GM18873 (cell line): ENCODE measurements at regions not wholly inside any gene's neighbourhood (a gene's known extent, or its start where the extent isn't known, plus 50 kb on each side); places are given as distances from the start of the nearest gene placed in this dataset.
"Not testable (repeated sequence)": the region's sequence is repeated elsewhere in the genome, so short reads cannot be mapped to it uniquely, and the experiment has no call there.

Source experiments
- ATAC-seq: cut with Tn5 transposase; IDR thresholded peaks from one replicate; pipeline ENCODE4 v1.9.1; 2021; ENCODE audit warnings: mild to moderate bottlenecking, moderate library complexity, moderate number of reproducible peaks; ENCODE audit not compliant: unreplicated experiment, low FRiP score

DNA sequence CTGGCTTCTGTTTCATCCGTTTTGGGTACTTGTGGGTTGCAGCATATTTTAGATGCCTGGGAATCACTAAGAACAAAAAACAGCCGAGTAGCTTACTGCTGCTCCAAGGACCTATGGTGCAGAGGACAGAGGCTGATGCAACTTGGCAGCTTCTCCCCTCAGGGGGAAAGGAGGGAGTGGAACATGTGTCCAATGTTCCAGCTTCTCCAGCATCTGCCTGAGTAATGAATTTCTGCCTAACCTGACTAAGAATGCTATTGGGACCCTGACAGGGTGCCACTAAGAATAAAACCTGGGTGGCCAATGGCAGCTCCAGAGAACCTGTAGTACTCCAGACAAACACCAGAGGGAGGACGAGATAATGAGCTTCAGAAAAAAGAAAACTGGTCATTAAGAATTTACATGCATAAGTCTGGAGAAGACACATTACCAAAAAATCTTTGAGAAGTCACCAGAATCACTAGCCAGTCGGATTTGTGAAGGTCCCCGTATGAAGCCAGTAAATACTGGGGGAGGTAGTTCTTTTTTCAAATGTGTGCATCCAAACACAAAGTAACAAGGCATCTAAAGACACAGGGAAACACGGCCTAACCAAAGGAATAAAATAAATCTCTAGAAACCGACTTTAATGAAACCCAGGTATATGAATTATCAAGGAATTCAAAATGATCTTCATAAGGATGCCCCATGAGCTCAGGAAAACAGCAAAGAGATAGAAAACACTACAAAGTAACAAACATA is 293.5 kb downstream of the HINT1 start:
- peak; percentile 73 for ATAC-seq

DNA sequence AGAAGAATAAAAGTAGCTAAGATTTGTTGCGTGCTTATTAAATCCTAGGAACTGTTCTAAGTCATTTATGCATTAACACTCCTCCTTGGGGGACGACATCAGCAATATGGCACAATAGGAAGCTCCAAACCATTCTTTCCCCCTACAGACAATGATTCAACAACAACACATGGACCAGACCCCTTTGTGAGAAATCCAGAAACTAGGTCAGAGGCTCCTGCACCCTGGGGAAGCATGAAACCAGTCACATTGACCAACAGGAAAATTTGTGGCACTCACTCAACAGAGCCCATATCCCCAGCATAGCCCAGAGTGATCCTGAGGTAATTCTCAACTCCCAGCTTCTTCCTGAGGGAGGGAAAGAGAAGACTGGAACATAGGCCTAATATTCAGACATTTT is 294.4 kb downstream of the HINT1 start:
- no peak for ATAC-seq

DNA sequence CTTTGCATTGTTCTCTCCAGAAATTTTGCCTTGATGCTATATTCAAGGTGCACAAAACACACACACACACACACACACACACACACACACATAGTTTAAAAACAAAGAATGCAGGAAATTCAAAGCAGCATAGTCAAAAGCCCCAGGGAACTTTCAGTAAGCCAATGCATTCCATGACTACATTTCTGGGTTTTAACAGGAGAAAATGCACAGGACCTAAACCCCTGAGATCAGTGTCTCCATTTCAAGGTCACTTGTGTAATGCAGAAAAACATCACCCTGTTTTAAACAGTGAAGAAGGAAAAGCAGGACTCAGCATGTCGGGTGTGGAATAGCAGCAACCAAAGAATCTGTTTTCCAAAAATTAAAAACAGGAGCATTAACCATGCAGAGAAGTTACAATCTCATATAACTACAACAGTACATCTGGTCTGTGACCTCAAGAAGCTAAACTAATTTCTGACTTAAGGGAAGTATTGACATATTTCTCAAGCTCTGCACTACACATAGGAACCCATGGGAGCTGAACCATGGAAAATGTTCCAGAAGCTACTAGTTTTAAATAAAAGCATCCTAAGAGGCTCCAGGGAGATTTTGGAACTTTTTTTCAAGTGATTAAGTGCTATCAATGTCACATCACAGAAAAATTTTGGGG is 296.7 kb downstream of the HINT1 start:
- no peak for ATAC-seq

DNA sequence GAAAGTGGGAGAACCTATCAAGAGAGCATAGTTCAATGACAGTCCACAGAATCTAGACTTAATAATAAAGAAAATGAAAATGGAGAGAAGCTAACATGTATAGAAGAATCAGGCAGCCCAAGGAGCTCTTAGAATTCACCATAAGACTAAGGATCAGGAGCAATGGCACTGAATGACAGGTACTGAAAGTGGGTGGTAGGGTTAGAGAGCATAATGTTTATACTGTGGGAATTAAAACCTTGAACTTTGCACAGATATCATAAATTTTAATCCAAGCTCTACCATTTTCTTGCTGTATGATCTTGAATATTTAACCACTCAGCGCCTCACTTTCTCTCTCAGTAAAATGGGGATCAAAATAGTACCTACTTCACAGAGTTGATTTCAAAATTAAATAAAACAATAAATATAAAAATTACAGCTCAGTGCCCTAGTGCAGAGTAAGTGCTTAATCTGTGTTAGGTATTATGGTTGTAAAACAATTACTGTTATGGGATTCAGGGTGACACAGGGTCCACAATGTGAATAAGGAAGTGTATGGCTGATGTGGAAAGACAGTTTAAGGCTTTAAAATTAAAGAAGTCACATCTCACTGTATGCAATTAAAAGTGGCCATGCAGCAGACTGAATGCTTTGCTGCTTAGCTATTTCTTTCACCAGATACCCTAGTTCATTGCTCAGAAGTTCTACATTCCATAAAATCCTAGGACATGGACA is 319.8 kb downstream of the HINT1 start:
- ATAC-seq, result no peak

DNA sequence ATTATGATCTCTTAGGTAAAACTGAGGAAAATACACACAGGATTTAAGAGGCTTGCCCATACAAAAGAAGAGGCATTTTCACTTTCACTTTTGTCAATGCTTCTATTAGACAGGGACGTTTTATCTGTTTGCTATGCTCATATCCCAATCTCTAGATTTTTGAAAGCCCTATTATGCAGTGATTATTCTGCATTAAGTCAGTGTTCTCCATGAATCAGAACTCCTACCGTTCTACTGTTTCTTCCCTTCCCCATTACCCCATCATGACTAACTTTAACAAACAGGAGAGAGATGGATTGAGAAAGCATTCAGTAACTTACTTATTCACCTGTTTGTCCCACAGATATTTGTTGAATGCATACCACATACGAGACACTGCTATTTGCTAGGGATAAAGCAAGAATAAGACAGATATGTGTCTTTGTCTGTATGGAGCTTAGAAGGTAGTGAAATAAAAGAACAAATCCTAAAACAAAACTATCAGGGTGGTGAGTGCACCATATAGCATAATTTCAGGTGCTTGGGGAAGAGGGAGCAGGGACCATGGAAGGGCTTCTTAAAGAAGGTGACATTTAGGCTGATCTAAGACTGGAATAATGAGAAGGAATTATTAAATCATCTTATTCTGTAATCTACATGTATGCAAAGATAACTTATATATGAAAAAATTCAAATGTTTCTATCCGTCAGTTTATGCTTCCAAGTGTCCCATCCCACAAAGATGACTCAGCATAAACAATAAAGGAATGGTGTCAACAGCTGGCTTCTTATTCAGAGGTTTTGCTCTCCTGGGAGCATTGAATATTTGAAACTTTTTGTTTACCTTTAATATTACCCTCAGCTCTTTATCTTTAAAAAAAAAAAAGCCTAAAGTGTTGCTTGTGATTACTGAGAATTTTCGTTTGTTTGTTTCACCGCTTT is 328.1 kb downstream of the HINT1 start:
- ATAC-seq, result peak; percentile 72

DNA sequence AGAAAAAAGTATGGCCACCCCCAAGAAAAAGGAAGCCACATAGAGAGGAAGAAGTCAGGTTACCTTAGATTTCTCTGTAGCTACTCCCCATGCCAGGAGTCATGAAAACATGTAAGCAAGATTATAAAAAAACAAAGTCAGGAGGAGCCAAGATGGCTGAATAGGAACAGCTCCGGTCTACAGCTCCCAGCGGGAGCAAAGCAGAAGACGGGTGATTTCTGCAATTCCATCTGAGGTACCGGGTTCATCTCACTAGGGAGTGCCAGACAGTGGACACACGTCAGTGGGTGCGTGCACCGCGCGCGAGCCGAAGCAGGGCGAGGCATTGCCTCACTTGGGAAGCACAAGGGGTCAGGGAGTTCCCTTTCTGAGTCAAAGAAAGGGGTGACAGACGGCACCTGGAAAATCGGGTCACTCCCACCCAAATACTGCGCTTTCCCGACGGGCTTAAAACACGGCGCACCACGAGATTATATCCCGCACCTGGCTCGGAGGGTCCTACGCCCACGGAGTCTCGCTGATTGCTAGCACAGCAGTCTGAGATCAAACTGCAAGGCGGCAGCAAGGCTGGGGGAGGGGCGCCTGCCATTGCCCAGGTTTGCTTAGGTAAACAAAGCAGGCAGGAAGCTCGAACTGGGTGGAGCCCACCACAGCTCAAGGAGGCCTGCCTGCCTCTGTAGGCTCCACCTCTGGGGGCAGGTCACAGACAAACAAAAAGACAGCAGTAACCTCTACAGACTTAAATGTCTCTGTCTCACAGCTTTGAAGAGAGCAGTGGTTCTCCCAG is 347.3 kb downstream of the HINT1 start:
- ATAC-seq, result not testable (repeated sequence)

DNA sequence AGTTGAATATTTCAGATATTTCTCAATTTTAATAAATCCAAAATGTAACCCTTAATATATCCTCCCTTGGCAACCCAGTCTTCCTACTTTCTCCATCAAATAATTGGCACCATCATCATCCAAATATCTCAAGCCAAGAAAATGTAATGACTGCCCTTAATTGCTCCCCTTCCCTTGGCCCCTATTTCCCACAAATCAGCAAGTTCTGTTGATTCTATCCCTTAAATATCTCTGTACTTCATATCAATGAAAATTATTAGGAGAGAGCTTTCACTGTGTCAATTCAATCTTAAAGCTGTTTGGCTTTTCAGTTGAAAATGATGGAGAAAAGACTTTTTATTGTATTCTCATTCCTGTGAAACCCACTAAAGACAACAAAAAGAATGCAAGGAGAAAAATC is 349.8 kb downstream of the HINT1 start:
- ATAC-seq, result no peak

DNA sequence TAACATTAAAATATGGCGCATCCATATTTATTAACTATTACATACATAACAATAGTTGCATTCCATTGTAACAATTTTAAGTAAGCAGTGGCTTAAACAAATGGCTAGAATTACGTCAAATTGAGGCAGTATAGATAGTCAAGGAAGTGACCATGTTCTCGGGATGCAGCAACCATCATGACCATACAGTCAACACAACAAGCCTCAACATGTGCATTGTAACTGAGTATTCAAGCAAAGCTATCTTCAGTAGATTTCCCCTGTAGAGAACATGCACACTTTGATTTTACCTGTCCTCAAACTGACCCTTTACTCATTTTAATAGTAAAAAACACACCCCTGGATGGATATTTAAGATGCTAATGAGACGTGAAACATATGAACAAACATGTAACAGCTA is 356.4 kb downstream of the HINT1 start:
- ATAC-seq, result no peak

DNA sequence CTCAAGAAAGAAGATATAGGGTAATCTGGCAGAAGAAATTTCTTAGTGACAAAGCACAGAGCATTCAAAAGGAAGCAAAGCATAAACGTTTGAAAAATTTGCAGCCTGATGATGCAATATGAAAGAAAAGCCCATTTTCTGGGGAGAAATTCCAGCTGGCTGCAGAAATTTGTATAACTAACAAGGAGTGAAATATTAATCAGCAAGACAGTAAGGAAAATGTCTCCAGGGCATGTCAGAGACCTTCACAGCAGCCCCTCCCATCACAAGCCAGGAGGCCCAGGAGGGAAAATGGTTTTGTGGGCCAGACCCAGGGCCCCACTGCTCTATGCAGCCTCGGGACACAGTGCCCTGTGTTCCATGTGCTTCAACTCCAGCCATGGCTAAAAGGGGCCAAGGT is 359.4 kb downstream of the HINT1 start:
- ATAC-seq, result no peak

DNA sequence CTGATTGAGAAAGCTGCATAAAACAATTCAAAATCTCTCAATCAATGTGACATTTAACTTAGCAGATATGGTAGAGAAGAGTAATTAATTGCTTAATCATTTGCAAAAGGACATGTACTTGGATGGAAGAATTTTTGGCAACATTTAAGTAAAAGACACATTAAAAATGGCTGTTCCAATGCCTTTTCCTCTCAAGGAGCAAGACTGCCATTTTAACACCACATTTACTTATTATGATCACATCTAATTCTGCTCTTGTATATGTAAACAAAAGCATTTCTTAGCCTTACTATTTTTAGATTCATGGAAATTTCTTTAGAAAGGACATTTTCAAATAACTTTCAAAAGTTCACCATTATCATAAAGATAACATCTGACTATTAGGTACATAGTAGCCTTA is 360.0 kb downstream of the HINT1 start:
- no peak for ATAC-seq

DNA sequence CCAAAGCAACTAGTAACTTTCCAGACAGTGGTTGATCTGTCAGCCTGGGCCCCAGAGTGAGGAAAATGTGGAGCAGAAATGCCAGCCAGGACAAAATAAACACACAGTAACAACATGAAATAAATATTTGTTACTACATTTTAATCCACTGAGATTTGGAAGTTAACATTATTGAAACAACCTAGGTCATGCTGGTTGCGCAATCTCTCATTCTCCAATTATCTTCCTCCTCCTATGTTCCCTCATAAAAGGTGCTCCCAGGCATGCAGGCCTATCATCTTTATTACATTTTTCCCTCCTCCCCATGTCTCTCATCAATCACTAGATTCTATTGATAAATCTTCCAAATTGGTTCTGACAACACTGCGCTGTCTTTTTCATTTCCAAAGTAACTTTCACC is 363.1 kb downstream of the HINT1 start:
- ATAC-seq, result no peak

DNA sequence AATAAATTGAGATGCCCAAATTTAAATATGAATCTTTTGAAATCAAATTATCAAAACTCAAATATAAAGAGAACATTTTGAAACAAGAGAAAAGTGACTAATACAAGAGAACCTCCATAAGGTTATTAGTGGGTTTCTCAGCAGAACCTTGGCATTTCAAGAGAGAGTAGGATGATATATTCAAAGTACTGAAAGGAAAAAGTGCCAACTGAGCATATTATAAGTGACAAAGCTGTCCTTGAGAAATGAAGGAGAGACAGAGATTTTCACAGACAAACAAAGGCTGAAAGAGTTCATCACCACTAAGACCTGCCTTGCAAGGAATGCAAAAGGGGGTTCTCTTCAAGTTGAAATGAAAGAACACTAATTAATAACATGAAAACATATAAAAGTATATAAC is 366.0 kb downstream of the HINT1 start:
- ATAC-seq, result no peak

DNA sequence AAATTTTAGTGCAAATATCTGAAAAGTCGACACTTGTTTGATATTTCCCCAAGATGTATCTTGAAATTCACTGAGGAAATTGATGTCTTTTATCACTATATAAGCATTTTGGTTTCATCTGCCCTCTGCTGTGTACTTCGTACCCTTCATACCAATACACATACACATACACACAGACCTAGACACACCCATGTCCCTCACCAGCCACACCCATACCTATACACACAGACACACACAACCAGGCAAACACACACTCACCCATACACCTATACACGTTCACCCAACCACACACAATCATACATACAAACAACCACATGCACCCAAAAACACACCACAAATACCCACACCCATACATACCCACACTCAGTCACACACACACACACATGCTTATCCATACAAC is 367.8 kb downstream of the HINT1 start:
- ATAC-seq, result no peak

DNA sequence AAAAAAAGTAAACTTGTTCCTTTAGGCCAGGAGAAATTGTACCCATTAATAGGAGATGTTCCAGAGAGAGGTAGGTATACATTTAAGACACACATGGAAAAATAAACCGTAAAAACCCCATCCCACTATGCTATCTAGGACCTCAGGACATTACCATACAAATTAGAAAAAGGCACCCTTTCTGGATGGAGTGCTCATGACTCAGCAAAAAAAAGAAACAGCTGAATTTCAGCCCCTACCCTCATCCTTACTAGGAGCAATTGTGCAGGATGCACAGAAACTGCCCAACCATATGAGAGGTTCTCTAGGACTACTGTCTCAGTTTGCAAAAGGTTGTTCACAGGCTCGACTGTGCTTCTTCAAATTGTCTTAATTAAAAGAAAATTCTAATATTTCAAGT is 368.2 kb downstream of the HINT1 start:
- no peak for ATAC-seq

DNA sequence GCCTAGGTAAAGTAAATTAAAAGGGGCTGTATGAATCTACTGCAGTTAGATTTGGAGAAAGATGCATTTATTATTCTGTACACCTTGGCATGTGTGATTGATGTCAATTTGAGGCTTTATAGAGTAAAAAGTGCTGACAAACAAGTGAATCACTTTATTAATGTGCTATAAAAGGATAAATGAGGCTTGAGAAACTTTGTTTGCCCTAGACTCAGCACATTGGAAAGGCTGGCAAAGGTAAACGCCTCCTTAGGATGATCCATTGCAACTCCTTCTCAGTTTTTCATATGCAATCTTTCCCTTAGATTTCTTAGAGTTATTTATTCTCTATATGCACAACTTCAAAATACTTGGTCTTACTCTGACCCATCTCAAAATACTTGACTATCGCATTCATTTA is 369.0 kb downstream of the HINT1 start:
- ATAC-seq, result no peak

DNA sequence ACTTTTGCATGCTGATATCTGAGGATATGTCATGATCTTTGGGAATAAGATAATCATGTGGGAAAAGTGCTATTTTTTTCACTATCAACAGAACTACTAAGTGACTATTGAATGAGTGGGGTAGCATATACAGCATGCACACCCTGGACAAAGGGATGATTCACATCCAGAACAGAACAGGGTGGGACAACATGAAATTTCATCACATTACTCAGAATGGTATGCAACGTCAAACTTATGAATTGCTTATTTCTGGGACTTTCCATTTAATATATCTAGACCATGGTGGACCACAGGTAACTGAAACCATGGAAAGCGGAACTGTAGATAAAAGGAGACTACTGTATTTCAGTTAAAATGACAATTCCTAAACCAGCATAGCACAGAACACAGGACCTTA is 370.0 kb downstream of the HINT1 start:
- no peak for ATAC-seq

DNA sequence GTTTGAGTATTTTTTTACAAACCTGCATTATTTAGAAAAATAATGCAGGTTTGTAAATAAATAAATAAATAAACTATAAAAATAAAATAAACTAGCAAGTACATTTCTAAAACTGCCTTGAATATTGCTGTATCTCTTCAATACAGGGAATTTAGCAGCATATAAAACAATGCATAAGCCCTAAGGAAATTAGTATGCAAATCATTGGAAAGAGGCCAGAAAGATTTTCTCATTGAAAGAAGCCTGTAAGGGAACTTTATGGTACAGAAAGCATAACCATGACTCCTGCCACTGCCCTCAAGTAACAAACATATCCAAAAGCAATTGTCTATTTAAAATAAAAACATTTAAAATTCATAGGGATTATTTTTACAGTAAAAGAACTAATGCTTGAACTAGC is 387.3 kb downstream of the HINT1 start:
- no peak for ATAC-seq

DNA sequence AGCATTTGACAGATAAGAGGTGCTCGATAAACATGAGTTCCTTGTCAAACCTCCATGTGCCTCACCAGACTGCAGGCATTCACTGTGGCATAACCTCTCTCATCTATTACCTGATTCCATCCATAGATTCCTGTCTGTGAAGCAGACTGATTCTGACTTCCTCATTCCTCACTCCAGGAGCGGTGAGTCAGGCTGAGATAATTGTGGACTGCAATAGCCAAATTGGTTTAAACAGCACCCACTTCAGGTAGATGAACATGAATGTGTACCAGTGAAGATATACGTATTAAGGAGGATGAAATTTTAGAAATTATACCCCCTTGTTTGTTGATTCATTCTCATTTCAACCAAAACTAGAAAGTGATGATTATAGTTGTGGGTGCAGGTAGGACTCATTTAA is 391.2 kb downstream of the HINT1 start:
- ATAC-seq, result no peak

DNA sequence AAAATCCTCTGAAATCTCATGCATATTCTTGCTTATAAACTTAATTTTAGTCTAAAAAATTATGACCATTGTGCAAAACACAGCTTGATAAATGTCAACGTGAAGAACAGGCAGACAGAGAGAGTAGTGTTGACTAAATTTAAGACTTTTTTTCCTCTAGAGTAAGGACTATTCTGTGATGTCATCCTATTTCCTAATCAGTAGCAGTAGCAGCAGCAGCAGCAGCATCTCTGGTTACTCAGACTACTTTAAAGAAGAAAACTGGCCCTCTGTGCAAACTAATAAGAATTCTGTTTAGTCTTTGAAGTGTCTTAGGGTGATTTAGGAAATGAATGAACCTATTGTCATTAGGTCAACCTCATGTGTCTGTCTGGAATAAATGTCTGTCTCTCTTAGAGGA is 403.0 kb downstream of the HINT1 start:
- no peak for ATAC-seq

DNA sequence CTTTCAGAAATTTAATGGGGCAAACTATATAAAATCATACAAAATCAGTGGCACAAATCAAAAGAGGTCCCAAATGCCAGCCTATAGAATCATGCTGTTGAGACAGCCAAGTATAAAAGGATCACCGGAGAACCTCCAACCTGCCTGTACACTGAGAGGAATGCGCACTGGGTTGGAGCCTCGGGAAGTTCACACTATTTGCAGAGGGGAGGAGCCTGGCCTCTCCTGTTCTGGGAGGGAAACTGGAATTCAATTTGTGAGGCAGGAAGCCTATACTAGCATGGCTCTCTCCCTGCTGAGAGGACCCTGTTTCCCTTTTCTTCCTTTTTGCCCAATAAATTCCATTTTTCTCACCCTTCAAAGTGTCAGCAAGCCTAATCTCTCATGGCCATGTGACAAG is 406.0 kb downstream of the HINT1 start:
- ATAC-seq, result no peak
